Tibial nerve (tissue), 3 donors: ENCODE measurements at regions not wholly inside any gene's neighbourhood (a gene's known extent, or its start where the extent isn't known, plus 50 kb on each side); places are given as distances from the start of the nearest gene placed in this dataset.

Experiments used
- POLR2A ChIP-seq, 2 donors: fragments of 450-650 bp; IDR thresholded peaks; one replicate each; pipeline ENCODE4 v1.6.1; 2017; ENCODE audit warnings: antibody characterized with exemption in 2 of 2, mild to moderate bottlenecking in 2 of 2, moderate library complexity in 2 of 2
- TF ChIP-seq, protein P1 (sequence below), 5 experiments: fragments of 200-600 bp in 3 of 5; fragments of 450-650 bp in 2 of 5; sonication (generic) in 3 of 5; IDR thresholded peaks; one replicate each; pipeline ENCODE4 v1.5.1; 2016 to 2019; ENCODE audit warnings: antibody characterized with exemption in 5 of 5, mild to moderate bottlenecking in 3 of 5, moderate library complexity in 2 of 5

GRCh38 chr5:116655431-116655830, 80.8 kb upstream of the SEMA6A start:
- TF ChIP-seq, protein P1, sequence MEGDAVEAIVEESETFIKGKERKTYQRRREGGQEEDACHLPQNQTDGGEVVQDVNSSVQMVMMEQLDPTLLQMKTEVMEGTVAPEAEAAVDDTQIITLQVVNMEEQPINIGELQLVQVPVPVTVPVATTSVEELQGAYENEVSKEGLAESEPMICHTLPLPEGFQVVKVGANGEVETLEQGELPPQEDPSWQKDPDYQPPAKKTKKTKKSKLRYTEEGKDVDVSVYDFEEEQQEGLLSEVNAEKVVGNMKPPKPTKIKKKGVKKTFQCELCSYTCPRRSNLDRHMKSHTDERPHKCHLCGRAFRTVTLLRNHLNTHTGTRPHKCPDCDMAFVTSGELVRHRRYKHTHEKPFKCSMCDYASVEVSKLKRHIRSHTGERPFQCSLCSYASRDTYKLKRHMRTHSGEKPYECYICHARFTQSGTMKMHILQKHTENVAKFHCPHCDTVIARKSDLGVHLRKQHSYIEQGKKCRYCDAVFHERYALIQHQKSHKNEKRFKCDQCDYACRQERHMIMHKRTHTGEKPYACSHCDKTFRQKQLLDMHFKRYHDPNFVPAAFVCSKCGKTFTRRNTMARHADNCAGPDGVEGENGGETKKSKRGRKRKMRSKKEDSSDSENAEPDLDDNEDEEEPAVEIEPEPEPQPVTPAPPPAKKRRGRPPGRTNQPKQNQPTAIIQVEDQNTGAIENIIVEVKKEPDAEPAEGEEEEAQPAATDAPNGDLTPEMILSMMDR (IDR thresholded peaks at IDR 0.05): no peak
- TF ChIP-seq POLR2A (IDR thresholded peaks at IDR 0.05): no peak
